Gastroesophageal sphincter (tissue), 4 donors: ENCODE measurements at regions not wholly inside any gene's neighbourhood (a gene's known extent, or its start where the extent isn't known, plus 50 kb on each side); places are given as distances from the start of the nearest gene placed in this dataset.

Source experiments
- ATAC-seq: fragments of 150-250 bp; one replicate; pipeline ENCODE4 v1.9.1; 2016; ENCODE audit warnings: mild to moderate bottlenecking, moderate library complexity
- H3K27ac ChIP-seq, 4 donors: fragments of 200-600 bp; sonication (generic) in 3 of 4; 1 replicate in 3 of 4; 2 replicates in 1 of 4; pipeline ENCODE4 v1.5.1; 2016 to 2019
- H3K27me3 ChIP-seq: fragments of 200-600 bp; sonication (generic); one replicate; pipeline ENCODE4 v1.5.1; 2019
- H3K36me3 ChIP-seq, 2 donors: fragments of 200-600 bp; sonication (generic); one replicate each; pipeline ENCODE4 v1.5.1; 2019; ENCODE audit warnings: control low read depth in 1 of 2
- H3K4me1 ChIP-seq, 3 donors: fragments of 200-600 bp; sonication (generic); 1 replicate in 2 of 3; 2 replicates in 1 of 3; pipeline ENCODE4 v1.5.1; 2016 to 2019; ENCODE audit warnings: control low read depth in 2 of 3
- H3K4me3 ChIP-seq, 2 donors: fragments of 200-600 bp; sonication (generic); one replicate each; pipeline ENCODE4 v1.5.1; 2019; ENCODE audit warnings: mild to moderate bottlenecking in 1 of 2, moderate library complexity in 1 of 2
- H3K9me3 ChIP-seq, 3 donors: fragments of 200-600 bp; sonication (generic); one replicate each; pipeline ENCODE4 v1.5.1; 2017 to 2019; ENCODE audit warnings: control low read depth in 2 of 3
- CTCF ChIP-seq, 4 experiments: fragments of 200-600 bp in 2 of 4; fragments of 450-650 bp in 2 of 4; sonication (generic) in 1 of 4; IDR thresholded peaks; one replicate each; pipeline ENCODE4 v1.5.1; 2017 to 2019; ENCODE audit warnings: antibody characterized with exemption in 4 of 4, mild to moderate bottlenecking in 2 of 4, moderate library complexity in 2 of 4
- EP300 ChIP-seq: sonication (generic); formaldehyde crosslinking; IDR thresholded peaks from one replicate; pipeline ENCODE4 v1.6.1; 2017; ENCODE audit warnings: antibody characterized with exemption, mild to moderate bottlenecking
- POLR2A ChIP-seq, 2 donors: fragments of 450-650 bp; IDR thresholded peaks; one replicate each; pipeline ENCODE4 v1.6.1; 2017; ENCODE audit warnings: antibody characterized with exemption in 2 of 2, mild to moderate bottlenecking in 2 of 2, moderate library complexity in 1 of 2
- POLR2AphosphoS5 ChIP-seq: sonication (generic); formaldehyde crosslinking; IDR thresholded peaks from one replicate; pipeline ENCODE4 v1.6.1; 2017; ENCODE audit warnings: antibody characterized with exemption
- WGBS, 2 donors: methylation state at CpG; one replicate each; pipeline ENCODE4 v1.1.5; 2018; ENCODE audit warnings: low coverage in 1 of 2; 5-methylcytosine and 5-hydroxymethylcytosine counted together

- ATAC-seq = no peak
Observed at GRCh38 chr2:207248702-207249377, 83.1 kb upstream of the KLF7 start.

GRCh38 chr2:207251022-207251421 is 85.3 kb upstream of the KLF7 start:
- ATAC-seq = no peak
- Histone ChIP-seq H3K9me3 (no peaks in the 10 kb centered on the region), H3K27me3 (no peaks in the 10 kb centered on the region), H3K4me1 (peaks cover 4 to 21% (median 9%) of the 10 kb centered on the region in 3 donors), H3K27ac (no peak overlapping the region), H3K4me3 (no peak overlapping the region), H3K36me3 (no peaks in the 10 kb centered on the region)
- WGBS, 2 donors = 95 to 100% methylated on average over 2 of the region's 4 CpGs
- TF ChIP-seq POLR2A (IDR thresholded peaks at IDR 0.05) (no peak), POLR2AphosphoS5 (no peak), CTCF (IDR thresholded peaks at IDR 0.05) (no peak), EP300 (no peak)

More at GRCh38 chr2:207248702-207249377, 83.1 kb upstream of the KLF7 start:
- Histone ChIP-seq H3K27me3 (no peaks in the 10 kb centered on the region), H3K36me3 (no peaks in the 10 kb centered on the region), H3K9me3 (no peaks in the 10 kb centered on the region), H3K4me3 (no peak overlapping the region), H3K4me1 (no peaks in the 10 kb centered on the region), H3K27ac (no peak overlapping the region)
- TF ChIP-seq POLR2AphosphoS5 = no peak
- no peak for TF ChIP-seq POLR2A (IDR thresholded peaks at IDR 0.05)
- no peak for TF ChIP-seq CTCF (IDR thresholded peaks at IDR 0.05)
- no peak for TF ChIP-seq EP300
- 94 to 100% methylated on average over 4 of the region's 4 CpGs for WGBS, 2 donors

GRCh38 chr2:207251573-207252192 is 85.9 kb upstream of the KLF7 start:
- ATAC-seq = peak; percentile 17

GRCh38 chr2:207252416-207252815 is 86.7 kb upstream of the KLF7 start:
- no peak overlapping the region for H3K4me3 ChIP-seq
- H3K36me3 ChIP-seq = no peaks in the 10 kb centered on the region
- no peaks in the 10 kb centered on the region for H3K27me3 ChIP-seq
- no peaks in the 10 kb centered on the region for H3K9me3 ChIP-seq
- 80 to 81% methylated on average over 1 of the region's 1 CpG for WGBS, 2 donors
- peaks cover 17 to 35% (median 17%) of the 10 kb centered on the region in 3 donors for H3K4me1 ChIP-seq
- TF ChIP-seq POLR2AphosphoS5 (no peak), EP300 (no peak), CTCF (IDR thresholded peaks at IDR 0.05) (no peak), POLR2A (IDR thresholded peaks at IDR 0.05) (no peak)
- H3K27ac ChIP-seq = no peak overlapping the region
- ATAC-seq = no peak

More at GRCh38 chr2:207251573-207252192, 85.9 kb upstream of the KLF7 start:
- WGBS, 2 donors = 90 to 100% methylated on average over 2 of the region's 7 CpGs
- Histone ChIP-seq H3K36me3 (no peaks in the 10 kb centered on the region), H3K4me1 (peaks cover 9 to 27% (median 12%) of the 10 kb centered on the region in 3 donors), H3K9me3 (no peaks in the 10 kb centered on the region), H3K4me3 (no peak overlapping the region), H3K27ac (no peak overlapping the region), H3K27me3 (no peaks in the 10 kb centered on the region)
- no peak for TF ChIP-seq EP300
- no peak for TF ChIP-seq CTCF (IDR thresholded peaks at IDR 0.05)
- no peak for TF ChIP-seq POLR2A (IDR thresholded peaks at IDR 0.05)
- TF ChIP-seq POLR2AphosphoS5 = no peak
